ENCODE measurements at regions not wholly inside any gene's neighbourhood (a gene's known extent, or its start where the extent isn't known, plus 50 kb on each side); places are given as distances from the start of the nearest gene placed in this dataset.

DNA sequence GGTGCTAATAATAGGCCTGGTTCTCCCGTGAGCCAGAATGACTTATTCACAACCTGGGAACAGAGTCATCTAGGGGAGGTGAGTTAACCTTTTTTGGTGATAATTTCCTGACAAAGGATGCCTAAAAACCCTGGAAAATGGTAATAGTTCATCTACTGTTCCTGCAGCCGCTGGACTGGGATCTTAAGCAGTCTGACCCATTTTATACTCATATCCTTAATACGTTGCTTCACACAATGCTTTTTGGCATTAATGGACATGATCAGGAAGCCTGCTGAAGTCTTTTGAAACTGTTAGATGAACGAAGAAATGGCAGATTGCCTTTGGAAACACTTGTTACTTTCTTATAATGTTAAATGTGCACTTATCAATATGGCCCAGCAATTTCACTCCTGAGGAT, 81.9 kb upstream of the BMP2 start:
- TF ChIP-seq EZH2phosphoT487 (conservative IDR thresholded peaks at IDR 0.05; ENCODE audit: low read length) (no peak), CTCF (IDR thresholded peaks at IDR 0.05; ENCODE audit: insufficient read depth, low read length, poor library complexity, severe bottlenecking) (no peak)

All from SU-DHL-6 (cell line).